HEK293 (cell line): ENCODE measurements at regions not wholly inside any gene's neighbourhood (a gene's known extent, or its start where the extent isn't known, plus 50 kb on each side); places are given as distances from the start of the nearest gene placed in this dataset.
"Not testable (repeated sequence)": the region's sequence is repeated elsewhere in the genome, so short reads cannot be mapped to it uniquely, and the experiment has no call there.

Experiments
- ZFP3 ChIP-seq: fragments of 450-650 bp; formaldehyde crosslinking; IDR thresholded peaks from 2 replicates; pipeline ENCODE4 v1.5.1; 2016; ENCODE audit warnings: low read depth, missing biosample characterization, missing genetic modification characterization
- ZNF274 ChIP-seq, 2 experiments: fragments of 200-500 bp in 1 of 2; fragments of 450-650 bp in 1 of 2; sonication (Bioruptor generic) in 1 of 2; formaldehyde crosslinking in 1 of 2; IDR thresholded peaks; 2 replicates each; pipeline versions ENCODE4 v1.5.1 to v1.6.1; 2014 to 2016; ENCODE audit warnings: borderline replicate concordance in 1 of 2, inconsistent platforms in 1 of 2, low read length in 1 of 2, missing biosample characterization in 1 of 2, missing genetic modification characterization in 1 of 2
- ZNF354C ChIP-seq: fragments of 450-650 bp; formaldehyde crosslinking; IDR thresholded peaks from 2 replicates; pipeline ENCODE4 v1.5.1; 2016; ENCODE audit warnings: missing biosample characterization, missing genetic modification characterization, low read depth, borderline replicate concordance
- ZNF362 ChIP-seq: fragments of 450-650 bp; formaldehyde crosslinking; IDR thresholded peaks from 2 replicates; pipeline ENCODE4 v1.5.1; 2016; ENCODE audit warnings: missing biosample characterization, missing genetic modification characterization
- ZNF433 ChIP-seq: fragments of 450-650 bp; formaldehyde crosslinking; IDR thresholded peaks from 2 replicates; pipeline ENCODE4 v1.5.1; 2016; ENCODE audit warnings: missing biosample characterization, missing genetic modification characterization, low read depth
- TF ChIP-seq, protein P1 (sequence below): fragments of 450-650 bp; formaldehyde crosslinking; IDR thresholded peaks from 2 replicates; pipeline ENCODE4 v1.5.1; 2016; ENCODE audit warnings: missing biosample characterization, missing genetic modification characterization
- TF ChIP-seq, protein P2 (sequence below): fragments of 450-650 bp; formaldehyde crosslinking; IDR thresholded peaks from 2 replicates; pipeline ENCODE4 v1.5.1; 2016; ENCODE audit warnings: missing biosample characterization, missing genetic modification characterization

- not testable (repeated sequence) for TF ChIP-seq ZNF433 (tag by site-specific recombination); ZNF362 (tag by site-specific recombination); ZFP3 (tag by site-specific recombination); ZNF354C; ZNF274 (IDR thresholded peaks at IDR 0.05; ENCODE audit: low read length); ZNF274 (tag by site-specific recombination; IDR thresholded peaks at IDR 0.05; ENCODE audit: borderline replicate concordance)
- TF ChIP-seq, protein P1, sequence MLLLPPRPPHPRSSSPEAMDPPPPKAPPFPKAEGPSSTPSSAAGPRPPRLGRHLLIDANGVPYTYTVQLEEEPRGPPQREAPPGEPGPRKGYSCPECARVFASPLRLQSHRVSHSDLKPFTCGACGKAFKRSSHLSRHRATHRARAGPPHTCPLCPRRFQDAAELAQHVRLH (tag by site-specific recombination), result not testable (repeated sequence)
- TF ChIP-seq, protein P2, sequence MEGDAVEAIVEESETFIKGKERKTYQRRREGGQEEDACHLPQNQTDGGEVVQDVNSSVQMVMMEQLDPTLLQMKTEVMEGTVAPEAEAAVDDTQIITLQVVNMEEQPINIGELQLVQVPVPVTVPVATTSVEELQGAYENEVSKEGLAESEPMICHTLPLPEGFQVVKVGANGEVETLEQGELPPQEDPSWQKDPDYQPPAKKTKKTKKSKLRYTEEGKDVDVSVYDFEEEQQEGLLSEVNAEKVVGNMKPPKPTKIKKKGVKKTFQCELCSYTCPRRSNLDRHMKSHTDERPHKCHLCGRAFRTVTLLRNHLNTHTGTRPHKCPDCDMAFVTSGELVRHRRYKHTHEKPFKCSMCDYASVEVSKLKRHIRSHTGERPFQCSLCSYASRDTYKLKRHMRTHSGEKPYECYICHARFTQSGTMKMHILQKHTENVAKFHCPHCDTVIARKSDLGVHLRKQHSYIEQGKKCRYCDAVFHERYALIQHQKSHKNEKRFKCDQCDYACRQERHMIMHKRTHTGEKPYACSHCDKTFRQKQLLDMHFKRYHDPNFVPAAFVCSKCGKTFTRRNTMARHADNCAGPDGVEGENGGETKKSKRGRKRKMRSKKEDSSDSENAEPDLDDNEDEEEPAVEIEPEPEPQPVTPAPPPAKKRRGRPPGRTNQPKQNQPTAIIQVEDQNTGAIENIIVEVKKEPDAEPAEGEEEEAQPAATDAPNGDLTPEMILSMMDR (tag by site-specific recombination), result not testable (repeated sequence)
Observed at GRCh38 chr9:74094037-74094436, 403.1 kb upstream of the RORB start.
